Urinary bladder (tissue), 3 donors: ENCODE measurements at regions not wholly inside any gene's neighbourhood (a gene's known extent, or its start where the extent isn't known, plus 50 kb on each side); places are given as distances from the start of the nearest gene placed in this dataset.
"Not testable (repeated sequence)": the region's sequence is repeated elsewhere in the genome, so short reads cannot be mapped to it uniquely, and the experiment has no call there.

Experiments
- DNase-seq: peaks from one replicate; pipeline ENCODE4 v3.0.0-alpha.2; 2015; ENCODE audit errors: extremely low spot score
- H3K27ac ChIP-seq: one replicate; pipeline ENCODE4 v1.5.1; 2013; ENCODE audit warnings: low read depth, mild to moderate bottlenecking, moderate library complexity
- H3K36me3 ChIP-seq: one replicate; pipeline ENCODE4 v1.6.1; 2013; ENCODE audit warnings: mild to moderate bottlenecking, moderate library complexity; ENCODE audit not compliant: insufficient read depth
- H3K4me1 ChIP-seq: one replicate; pipeline ENCODE4 v1.6.1; 2013; ENCODE audit warnings: mild to moderate bottlenecking, moderate library complexity; ENCODE audit not compliant: insufficient read depth
- H3K4me3 ChIP-seq: one replicate; pipeline ENCODE4 v1.5.1; 2013; ENCODE audit warnings: low read depth, low read length
- WGBS: extraction: QIAGEN DNeasy Blood & Tissue Kit; methylation state at CpG from one replicate; pipeline ENCODE4 v1.1.7; 2013; 5-methylcytosine and 5-hydroxymethylcytosine counted together
- donor health status: healthy with polysubstance abuse.
- donor health status: healthy.

- H3K36me3 ChIP-seq: no peaks in the 10 kb centered on the region
- WGBS: 82% methylated on average over 10 of the region's 10 CpGs
- H3K4me3 ChIP-seq: no peak overlapping the region
- DNase-seq: no peak
- no peak overlapping the region for H3K27ac ChIP-seq
- no peaks in the 10 kb centered on the region for H3K4me1 ChIP-seq
Observed at GRCh38 chr22:49522582-49523373, 304.9 kb downstream of the BRD1 start.

GRCh38 chr22:49521787-49522224 is 305.9 kb downstream of the BRD1 start:
- no peak for DNase-seq
- Histone ChIP-seq H3K36me3 (no peaks in the 10 kb centered on the region), H3K27ac (no peak overlapping the region), H3K4me3 (no peak overlapping the region), H3K4me1 (no peaks in the 10 kb centered on the region)
- 67% methylated on average over 6 of the region's 6 CpGs for WGBS

- 36% methylated on average over 18 of the region's 18 CpGs for WGBS
- no peak for DNase-seq
- no peaks in the 10 kb centered on the region for H3K36me3 ChIP-seq
- no peak overlapping the region for H3K27ac ChIP-seq
- no peaks in the 10 kb centered on the region for H3K4me1 ChIP-seq
- no peak overlapping the region for H3K4me3 ChIP-seq
Observed at GRCh38 chr22:49519117-49519737, 308.4 kb downstream of the BRD1 start.

- Histone ChIP-seq H3K27ac (no peak overlapping the region), H3K4me3 (no peak overlapping the region), H3K36me3 (no peaks in the 10 kb centered on the region), H3K4me1 (no peaks in the 10 kb centered on the region)
- no peak for DNase-seq
- whole genome bisulfite sequencing: 60% methylated on average over 22 of the region's 22 CpGs
Observed at GRCh38 chr22:49518436-49518970, 309.2 kb downstream of the BRD1 start.

GRCh38 chr22:49517667-49518185 is 309.9 kb downstream of the BRD1 start:
- Histone ChIP-seq H3K36me3 (no peaks in the 10 kb centered on the region), H3K27ac (no peak overlapping the region), H3K4me3 (no peak overlapping the region), H3K4me1 (no peaks in the 10 kb centered on the region)
- no peak for DNase-seq
- 80% methylated on average over 23 of the region's 23 CpGs for WGBS

GRCh38 chr22:49517211-49517610 is 310.5 kb downstream of the BRD1 start:
- DNase-seq: no peak

GRCh38 chr22:49515475-49515874 is 312.2 kb downstream of the BRD1 start:
- Histone ChIP-seq H3K4me3 (no peak overlapping the region), H3K27ac (no peak overlapping the region), H3K36me3 (no peaks in the 10 kb centered on the region), H3K4me1 (no peaks in the 10 kb centered on the region)
- 85% methylated on average over 11 of the region's 11 CpGs for WGBS
- DNase-seq: no peak

More at GRCh38 chr22:49517211-49517610, 310.5 kb downstream of the BRD1 start:
- 92% methylated on average over 16 of the region's 16 CpGs for WGBS
- Histone ChIP-seq H3K27ac (no peak overlapping the region), H3K4me1 (no peaks in the 10 kb centered on the region), H3K4me3 (no peak overlapping the region), H3K36me3 (no peaks in the 10 kb centered on the region)

GRCh38 chr22:49514641-49515040 is 313.0 kb downstream of the BRD1 start:
- Histone ChIP-seq H3K4me3 (no peak overlapping the region), H3K27ac (no peak overlapping the region), H3K4me1 (no peaks in the 10 kb centered on the region), H3K36me3 (no peaks in the 10 kb centered on the region)
- DNase-seq: no peak
- WGBS: 71% methylated on average over 10 of the region's 10 CpGs

GRCh38 chr22:49514211-49514610 is 313.5 kb downstream of the BRD1 start:
- H3K27ac ChIP-seq: no peak overlapping the region
- 77% methylated on average over 11 of the region's 11 CpGs for WGBS
- DNase-seq: no peak
- no peak overlapping the region for H3K4me3 ChIP-seq
- H3K4me1 ChIP-seq: no peaks in the 10 kb centered on the region
- H3K36me3 ChIP-seq: no peaks in the 10 kb centered on the region

GRCh38 chr22:49513358-49513851 is 314.3 kb downstream of the BRD1 start:
- no peak for DNase-seq
- Histone ChIP-seq H3K4me3 (no peak overlapping the region), H3K36me3 (no peaks in the 10 kb centered on the region), H3K27ac (no peak overlapping the region), H3K4me1 (no peaks in the 10 kb centered on the region)
- 65% methylated on average over 5 of the region's 5 CpGs for WGBS

- no peak for DNase-seq
- Histone ChIP-seq H3K4me3 (no peak overlapping the region), H3K4me1 (no peaks in the 10 kb centered on the region), H3K27ac (no peak overlapping the region), H3K36me3 (no peaks in the 10 kb centered on the region)
- WGBS: 59% methylated on average over 13 of the region's 13 CpGs
Observed at GRCh38 chr22:49512487-49513165, 315.0 kb downstream of the BRD1 start.

GRCh38 chr22:49511393-49512189 is 316.1 kb downstream of the BRD1 start:
- H3K4me3 ChIP-seq, H3K27ac ChIP-seq, DNase-seq, H3K4me1 ChIP-seq, H3K36me3 ChIP-seq: not testable (repeated sequence)
- 87% methylated on average over 5 of the region's 5 CpGs for WGBS

- DNase-seq: no peak
- Histone ChIP-seq H3K4me1 (no peaks in the 10 kb centered on the region), H3K27ac (no peak overlapping the region), H3K4me3 (no peak overlapping the region), H3K36me3 (no peaks in the 10 kb centered on the region)
- 86% methylated on average over 1 of the region's 1 CpG for WGBS
Observed at GRCh38 chr22:49510718-49511117, 317.0 kb downstream of the BRD1 start.
